Mesothelial cell of epicardium (in vitro differentiated cells): ENCODE measurements at regions not wholly inside any gene's neighbourhood (a gene's known extent, or its start where the extent isn't known, plus 50 kb on each side); places are given as distances from the start of the nearest gene placed in this dataset.
"Not testable (repeated sequence)": the region's sequence is repeated elsewhere in the genome, so short reads cannot be mapped to it uniquely, and the experiment has no call there.

Experiments used
- DNase-seq, 2 experiments: peaks; one replicate each; pipeline ENCODE4 v3.0.0; 2021; ENCODE audit warnings: low spot score in 2 of 2; ENCODE audit not compliant: unreplicated experiment in 2 of 2
- H3K27ac Mint-ChIP-seq: 2 replicates; pipeline ENCODE4 v1.8.0; 2021; ENCODE audit warnings: mixed read lengths
- H3K27me3 Mint-ChIP-seq: 2 replicates; pipeline ENCODE4 v1.8.0; 2021; ENCODE audit warnings: low read depth, mixed read lengths
- H3K36me3 Mint-ChIP-seq: 2 replicates; pipeline ENCODE4 v1.8.0; 2021; ENCODE audit warnings: mixed read lengths
- H3K4me1 Mint-ChIP-seq: 2 replicates; pipeline ENCODE4 v1.8.0; 2021; ENCODE audit warnings: mixed read lengths
- H3K4me3 Mint-ChIP-seq: 2 replicates; pipeline ENCODE4 v1.8.0; 2021; ENCODE audit warnings: mild to moderate bottlenecking, moderate library complexity, mixed read lengths
- H3K9me3 Mint-ChIP-seq: 2 replicates; pipeline ENCODE4 v1.8.0; 2021; ENCODE audit warnings: mixed read lengths
- TF ChIP-seq, protein P1 (sequence below): fragments of 200-600 bp; sonication (generic); IDR thresholded peaks from one replicate; pipeline ENCODE4 v1.5.0; 2021; ENCODE audit warnings: antibody characterized with exemption; ENCODE audit not compliant: unreplicated experiment

DNA sequence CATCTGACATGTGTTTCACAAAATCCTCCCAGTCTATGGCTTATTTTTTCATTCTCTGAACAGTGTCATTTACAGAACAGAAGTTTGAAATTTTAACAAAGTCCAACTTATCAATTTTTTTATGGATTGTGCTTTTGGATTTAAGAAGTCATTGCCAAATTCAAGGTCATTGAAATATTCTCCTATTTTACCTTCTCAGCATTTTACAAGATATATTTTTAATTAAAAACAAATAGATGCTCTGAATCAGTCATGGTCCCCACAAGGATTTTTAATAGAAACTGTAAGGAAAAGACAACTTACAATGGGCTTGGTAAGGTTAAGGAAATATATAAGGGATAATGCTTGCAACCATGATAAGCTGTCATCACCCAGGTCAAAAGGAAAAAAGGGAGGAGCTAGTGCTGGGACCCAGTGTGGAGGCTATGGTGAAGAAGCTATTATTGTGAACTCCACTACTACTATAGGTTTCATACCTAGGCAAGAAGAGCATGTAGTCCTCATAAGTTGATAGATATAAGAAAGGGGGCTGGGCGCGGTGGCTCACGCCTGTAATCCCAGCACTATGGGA is 144.5 kb upstream of the KCNJ15 start:
- TF ChIP-seq, protein P1, sequence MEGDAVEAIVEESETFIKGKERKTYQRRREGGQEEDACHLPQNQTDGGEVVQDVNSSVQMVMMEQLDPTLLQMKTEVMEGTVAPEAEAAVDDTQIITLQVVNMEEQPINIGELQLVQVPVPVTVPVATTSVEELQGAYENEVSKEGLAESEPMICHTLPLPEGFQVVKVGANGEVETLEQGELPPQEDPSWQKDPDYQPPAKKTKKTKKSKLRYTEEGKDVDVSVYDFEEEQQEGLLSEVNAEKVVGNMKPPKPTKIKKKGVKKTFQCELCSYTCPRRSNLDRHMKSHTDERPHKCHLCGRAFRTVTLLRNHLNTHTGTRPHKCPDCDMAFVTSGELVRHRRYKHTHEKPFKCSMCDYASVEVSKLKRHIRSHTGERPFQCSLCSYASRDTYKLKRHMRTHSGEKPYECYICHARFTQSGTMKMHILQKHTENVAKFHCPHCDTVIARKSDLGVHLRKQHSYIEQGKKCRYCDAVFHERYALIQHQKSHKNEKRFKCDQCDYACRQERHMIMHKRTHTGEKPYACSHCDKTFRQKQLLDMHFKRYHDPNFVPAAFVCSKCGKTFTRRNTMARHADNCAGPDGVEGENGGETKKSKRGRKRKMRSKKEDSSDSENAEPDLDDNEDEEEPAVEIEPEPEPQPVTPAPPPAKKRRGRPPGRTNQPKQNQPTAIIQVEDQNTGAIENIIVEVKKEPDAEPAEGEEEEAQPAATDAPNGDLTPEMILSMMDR: no peak
- no peak for DNase-seq
- peaks cover 12% of the 10 kb centered on the region for H3K9me3 Mint-ChIP-seq
- no peak overlapping the region for H3K4me3 Mint-ChIP-seq
- no peaks in the 10 kb centered on the region for H3K4me1 Mint-ChIP-seq
- H3K27me3 Mint-ChIP-seq: peaks cover 9% of the 10 kb centered on the region
- H3K27ac Mint-ChIP-seq: no peak overlapping the region
- H3K36me3 Mint-ChIP-seq: no peaks in the 10 kb centered on the region

DNA sequence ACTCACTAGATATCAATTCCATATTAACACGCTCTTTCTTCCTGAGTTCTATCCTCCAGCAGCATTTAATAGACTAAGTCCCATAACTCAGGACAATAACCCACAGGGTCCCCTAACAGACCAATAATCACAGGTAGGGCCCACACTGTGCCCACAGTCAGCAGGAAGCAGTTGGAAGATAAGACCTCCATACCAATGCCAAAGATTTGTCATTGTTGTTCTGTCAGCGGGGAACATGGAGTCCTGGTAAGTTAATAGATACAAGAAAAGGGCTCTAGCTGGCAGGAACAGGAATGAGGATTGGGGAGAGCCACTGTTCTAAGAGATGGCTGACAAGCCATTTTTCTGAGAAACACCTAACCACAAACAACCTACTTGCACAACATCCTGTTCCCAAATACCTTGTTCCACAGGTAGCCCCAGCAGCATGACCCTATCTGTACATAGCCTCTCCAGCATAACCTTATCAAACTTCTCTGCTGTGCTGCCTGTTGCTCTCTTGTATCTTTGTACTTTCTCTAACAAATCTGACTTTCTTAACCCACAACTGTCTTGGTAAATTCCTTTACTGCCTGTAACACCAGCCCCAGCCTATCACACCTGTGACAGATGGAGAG is 142.0 kb upstream of the KCNJ15 start:
- TF ChIP-seq, protein P1: no peak
- Mint-ChIP-seq H3K4me3 (no peak overlapping the region), H3K9me3 (peaks cover 9% of the 10 kb centered on the region), H3K27ac (no peak overlapping the region), H3K27me3 (peaks cover 9% of the 10 kb centered on the region), H3K36me3 (no peaks in the 10 kb centered on the region), H3K4me1 (no peaks in the 10 kb centered on the region)
- no peak for DNase-seq

DNA sequence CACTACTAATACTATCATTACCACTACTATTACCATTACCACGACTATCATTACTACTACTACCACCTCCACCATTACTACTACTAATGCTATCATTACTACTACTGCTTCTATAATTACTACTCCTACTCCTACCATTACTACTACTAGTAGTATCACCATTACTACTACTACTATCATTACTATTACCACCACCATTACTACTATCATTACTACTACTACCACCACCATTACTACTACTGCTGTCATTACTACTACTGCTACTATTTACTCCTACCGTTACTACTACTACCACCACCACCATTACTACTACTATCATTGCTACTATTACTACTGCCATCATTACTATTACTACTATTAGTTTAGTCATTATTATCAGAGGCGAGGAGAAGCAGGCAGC is 140.9 kb upstream of the KCNJ15 start:
- DNase-seq: no peak
- H3K4me1 Mint-ChIP-seq: no peaks in the 10 kb centered on the region
- H3K36me3 Mint-ChIP-seq: no peaks in the 10 kb centered on the region
- H3K27ac Mint-ChIP-seq: no peak overlapping the region
- peaks cover 9% of the 10 kb centered on the region for H3K27me3 Mint-ChIP-seq
- peaks cover 10% of the 10 kb centered on the region for H3K9me3 Mint-ChIP-seq
- TF ChIP-seq, protein P1: no peak
- no peak overlapping the region for H3K4me3 Mint-ChIP-seq

DNA sequence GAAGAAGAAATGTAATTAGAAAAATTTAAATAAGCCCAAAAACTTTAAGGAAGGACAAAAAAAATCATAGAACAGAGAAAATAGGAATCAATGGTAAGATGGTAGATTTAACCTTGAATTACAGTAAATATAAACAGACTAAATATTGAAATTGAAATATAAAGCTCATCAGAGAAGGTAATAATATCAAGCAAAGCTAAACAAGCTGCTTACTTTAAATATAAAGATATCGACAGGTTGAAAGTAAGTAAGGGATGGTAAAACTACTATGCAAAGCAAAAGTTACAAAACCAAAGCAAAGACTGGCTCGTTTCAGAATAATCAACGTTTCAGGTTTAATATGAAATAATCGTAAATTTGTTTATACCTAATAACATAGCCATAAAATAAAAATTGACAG is 137.0 kb upstream of the KCNJ15 start:
- peaks cover 3% of the 10 kb centered on the region for H3K27me3 Mint-ChIP-seq
- H3K4me1 Mint-ChIP-seq: no peaks in the 10 kb centered on the region
- H3K4me3 Mint-ChIP-seq: no peak overlapping the region
- peaks cover 3% of the 10 kb centered on the region for H3K9me3 Mint-ChIP-seq
- no peaks in the 10 kb centered on the region for H3K36me3 Mint-ChIP-seq
- TF ChIP-seq, protein P1: no peak
- no peak for DNase-seq
- no peak overlapping the region for H3K27ac Mint-ChIP-seq

DNA sequence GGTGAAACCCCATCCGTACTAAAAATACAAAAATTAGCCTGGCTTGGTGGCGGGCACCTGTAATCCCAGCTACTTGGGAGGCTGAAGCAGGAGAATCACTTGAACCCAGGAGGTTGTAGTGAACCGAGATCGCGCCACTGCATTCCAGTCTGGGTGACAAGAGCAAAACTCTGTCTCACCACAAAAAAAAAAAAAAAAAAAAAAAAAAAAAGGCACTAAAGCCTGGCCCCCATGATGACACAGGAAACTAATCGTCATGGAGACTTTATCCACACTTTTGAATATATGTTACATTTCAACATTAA is 136.2 kb upstream of the KCNJ15 start:
- H3K36me3 Mint-ChIP-seq, H3K4me3 Mint-ChIP-seq, H3K27ac Mint-ChIP-seq, H3K9me3 Mint-ChIP-seq, DNase-seq, H3K27me3 Mint-ChIP-seq, H3K4me1 Mint-ChIP-seq: not testable (repeated sequence)

DNA sequence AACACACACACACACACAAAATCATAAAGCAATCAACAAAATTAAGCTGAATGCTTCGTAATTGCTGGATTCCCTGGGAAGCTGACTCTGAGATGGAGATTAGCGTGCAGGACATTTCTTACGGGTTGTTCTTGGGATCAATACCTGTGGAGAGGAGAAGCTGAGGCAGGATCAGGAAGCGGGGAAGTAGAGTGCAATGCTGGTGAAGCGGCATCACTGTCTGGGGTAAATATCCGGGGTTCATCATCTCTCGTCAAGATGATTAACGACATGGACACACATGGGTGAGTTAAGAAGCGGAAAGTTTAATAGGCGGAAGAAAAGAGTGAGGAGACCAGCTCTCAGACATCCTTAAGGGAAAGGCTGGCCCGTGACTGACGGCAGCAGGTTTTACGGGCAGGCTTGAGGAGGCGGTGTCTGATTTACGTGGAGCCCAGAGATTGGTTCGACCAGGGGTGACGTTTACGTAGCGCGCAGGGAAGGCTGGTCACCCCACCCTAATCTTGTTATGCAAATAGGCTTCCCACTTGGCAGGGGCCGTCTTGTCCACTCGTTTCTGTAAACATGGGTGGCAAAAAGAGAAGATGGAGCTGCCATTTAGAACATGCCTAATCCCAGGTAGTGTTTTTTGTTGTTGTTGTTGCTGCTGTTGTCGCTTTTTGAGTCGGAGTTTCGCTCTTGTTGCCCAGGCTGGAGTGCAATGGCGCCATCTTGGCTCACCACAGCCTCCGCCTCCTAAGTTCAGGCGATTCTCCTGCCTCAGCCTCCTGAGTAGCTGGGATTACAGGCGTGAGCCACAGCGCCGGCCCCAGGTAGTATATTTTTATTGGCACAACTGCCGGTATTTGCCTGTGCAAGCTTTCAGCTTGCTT is 135.6 kb upstream of the KCNJ15 start:
- TF ChIP-seq, protein P1: no peak
- H3K27ac Mint-ChIP-seq: no peak overlapping the region
- peaks cover 14% of the 10 kb centered on the region for H3K27me3 Mint-ChIP-seq
- H3K4me1 Mint-ChIP-seq: no peaks in the 10 kb centered on the region
- no peak for DNase-seq
- peaks cover 3% of the 10 kb centered on the region for H3K9me3 Mint-ChIP-seq
- H3K4me3 Mint-ChIP-seq: no peak overlapping the region
- H3K36me3 Mint-ChIP-seq: no peaks in the 10 kb centered on the region
